ENCODE measurements at regions not wholly inside any gene's neighbourhood (a gene's known extent, or its start where the extent isn't known, plus 50 kb on each side); places are given as distances from the start of the nearest gene placed in this dataset.

GRCh38 chr15:95814908-95815307, 515.6 kb upstream of the NR2F2 start:
- Histone ChIP-seq H3K9me3 (no peaks in the 10 kb centered on the region), H3K27me3 (no peaks in the 10 kb centered on the region), H3K4me3 (no peak overlapping the region), H3K36me3 (no peaks in the 10 kb centered on the region), H3K27ac (no peak overlapping the region), H3K4me1 (no peaks in the 10 kb centered on the region)
- DNase-seq, result no peak
- no peak for TF ChIP-seq CTCF (IDR thresholded peaks at IDR 0.05)
- ATAC-seq, result no peak
- intact Hi-C loops (cut with DNase I), result no loop called here

- Histone ChIP-seq H3K27me3 (no peaks in the 10 kb centered on the region), H3K4me3 (no peak overlapping the region), H3K27ac (no peak overlapping the region), H3K36me3 (no peaks in the 10 kb centered on the region), H3K9me3 (no peaks in the 10 kb centered on the region), H3K4me1 (no peaks in the 10 kb centered on the region)
- intact Hi-C loops (cut with DNase I), result no loop called here
- DNase-seq, result no peak
- TF ChIP-seq CTCF (IDR thresholded peaks at IDR 0.05), result no peak
- no peak for ATAC-seq
Observed at GRCh38 chr15:95816591-95816990, 513.9 kb upstream of the NR2F2 start.

- H3K27me3 ChIP-seq, result no peaks in the 10 kb centered on the region
- DNase-seq, result no peak
- ATAC-seq, result no peak
- H3K4me1 ChIP-seq, result no peaks in the 10 kb centered on the region
- intact Hi-C loops (cut with DNase I), result no loop called here
- no peaks in the 10 kb centered on the region for H3K9me3 ChIP-seq
- no peaks in the 10 kb centered on the region for H3K36me3 ChIP-seq
- H3K27ac ChIP-seq, result no peak overlapping the region
- TF ChIP-seq CTCF (IDR thresholded peaks at IDR 0.05), result no peak
- H3K4me3 ChIP-seq, result no peak overlapping the region
Observed at GRCh38 chr15:95822961-95823360, 507.5 kb upstream of the NR2F2 start.

GRCh38 chr15:95825208-95825607, 505.3 kb upstream of the NR2F2 start:
- Histone ChIP-seq H3K9me3 (no peaks in the 10 kb centered on the region), H3K4me3 (no peak overlapping the region), H3K27ac (no peak overlapping the region), H3K36me3 (no peaks in the 10 kb centered on the region), H3K27me3 (no peaks in the 10 kb centered on the region), H3K4me1 (no peaks in the 10 kb centered on the region)
- no peak for ATAC-seq
- no peak for DNase-seq
- intact Hi-C loops (cut with DNase I), result no loop called here
- no peak for TF ChIP-seq CTCF (IDR thresholded peaks at IDR 0.05)

DNA sequence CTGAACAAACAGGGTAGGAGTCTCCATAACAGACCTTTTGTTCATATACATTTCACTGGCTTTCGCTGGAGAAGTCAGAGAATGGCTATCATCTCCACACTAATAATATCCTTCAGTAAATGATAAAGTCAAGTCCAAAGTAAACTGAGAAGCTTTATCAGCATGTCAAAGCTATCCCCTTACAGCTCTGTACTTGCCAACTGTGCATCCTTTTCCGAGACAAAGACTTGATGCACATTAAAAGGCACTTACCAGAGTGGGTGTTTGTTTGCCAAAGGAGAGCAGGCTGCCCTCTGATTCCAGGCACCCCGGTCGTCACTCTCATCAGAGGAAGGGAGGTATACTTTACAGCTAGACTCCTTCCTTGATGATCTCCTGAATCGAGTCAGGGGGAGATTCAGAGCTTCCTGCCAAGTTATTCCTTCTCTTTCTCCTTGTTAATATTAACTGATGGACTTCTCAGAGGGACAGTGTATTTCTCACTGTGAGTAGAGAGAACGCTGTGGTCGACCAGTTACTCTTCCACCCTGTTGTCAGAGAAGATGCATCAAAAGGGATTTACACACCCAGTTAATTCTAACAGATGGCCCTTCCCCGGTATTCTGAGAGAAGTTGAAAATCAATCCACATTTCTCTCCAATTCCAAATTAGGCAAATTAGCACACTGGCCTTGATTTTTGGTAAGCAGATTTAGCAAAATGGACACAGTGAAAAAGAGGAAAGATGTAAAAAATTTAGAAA, 504.7 kb upstream of the NR2F2 start:
- no peak for DNase-seq

More for the DNA sequence above, 504.7 kb upstream of the NR2F2 start:
- no peaks in the 10 kb centered on the region for H3K36me3 ChIP-seq
- TF ChIP-seq CTCF (IDR thresholded peaks at IDR 0.05), result no peak
- intact Hi-C loops (cut with DNase I), result no loop called here
- no peaks in the 10 kb centered on the region for H3K27me3 ChIP-seq
- ATAC-seq, result no peak
- no peak overlapping the region for H3K27ac ChIP-seq
- no peaks in the 10 kb centered on the region for H3K4me1 ChIP-seq
- no peaks in the 10 kb centered on the region for H3K9me3 ChIP-seq
- no peak overlapping the region for H3K4me3 ChIP-seq
